ENCODE measurements at regions not wholly inside any gene's neighbourhood (a gene's known extent, or its start where the extent isn't known, plus 50 kb on each side); places are given as distances from the start of the nearest gene placed in this dataset.

DNA sequence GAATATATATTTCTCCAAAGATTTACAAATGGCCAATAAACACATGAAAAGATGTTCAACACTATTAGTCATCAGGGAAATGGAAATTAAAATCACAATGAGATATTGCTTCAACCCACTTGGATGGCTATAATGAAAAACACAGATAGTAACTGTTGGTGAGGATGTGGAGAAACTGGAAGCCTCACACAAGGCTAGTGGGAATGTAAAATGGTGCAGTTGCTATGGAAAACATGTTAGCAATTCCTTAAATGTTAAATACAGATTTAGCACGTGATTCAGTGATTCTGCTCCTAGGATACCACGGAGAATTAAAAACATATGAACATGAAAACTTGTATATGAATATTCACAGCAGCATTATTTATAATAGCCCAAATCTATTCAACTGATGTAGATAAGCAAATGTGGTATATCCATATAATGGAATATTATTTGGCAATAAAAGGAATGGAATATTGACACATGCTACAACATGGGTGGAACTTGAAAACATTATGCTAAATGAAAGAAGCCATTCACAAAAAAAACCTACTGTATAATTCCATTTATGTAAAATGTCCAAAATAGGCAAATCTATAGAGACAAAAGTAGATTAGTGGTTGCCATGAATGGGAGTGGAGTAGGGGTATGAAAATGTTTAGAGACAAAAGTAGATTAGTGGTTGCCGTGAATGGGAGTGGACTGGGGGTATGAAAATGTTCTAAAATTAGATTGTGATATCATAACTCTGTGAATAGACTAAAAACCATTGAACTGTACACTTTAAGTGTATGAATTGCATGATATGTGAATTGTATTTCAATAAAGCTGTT, 227.1 kb upstream of the DDHD1 start (continued):
- TF ChIP-seq USF1 (IDR thresholded peaks at IDR 0.05; ENCODE audit: borderline replicate concordance, low read depth) (no peak), ZBTB33 (IDR thresholded peaks at IDR 0.05; ENCODE audit: borderline replicate concordance, low read depth) (no peak)

GRCh38 chr14:53378142-53378541, 225.0 kb upstream of the DDHD1 start:
- POLR2A ChIA-PET, result no interaction called here
- H3K4me1 ChIP-seq (ENCODE audit: control insufficient read depth in 1 of 2, insufficient read depth in 2 of 2, low read depth in 1 of 2, low read length in 1 of 2), result no peaks in the 10 kb centered on the region
- DNase-seq, result no peak
- H3K9ac ChIP-seq, result no peak overlapping the region
- TF ChIP-seq RCOR1 (IDR thresholded peaks at IDR 0.05; ENCODE audit: low read length) (no peak), GABPA (IDR thresholded peaks at IDR 0.05; ENCODE audit: low read depth) (no peak), NRF1 (IDR thresholded peaks at IDR 0.05; ENCODE audit: low read depth, low read length) (no peak), FOXM1 (IDR thresholded peaks at IDR 0.05; ENCODE audit: low read depth) (no peak), MXI1 (IDR thresholded peaks at IDR 0.05; ENCODE audit: low read depth, low read length) (no peak), FOSL2 (IDR thresholded peaks at IDR 0.05; ENCODE audit: borderline replicate concordance, low read depth) (no peak), TCF12 (IDR thresholded peaks at IDR 0.05) (no peak), SMC3 (IDR thresholded peaks at IDR 0.05; ENCODE audit: low read depth, low read length) (no peak), RXRA (IDR thresholded peaks at IDR 0.05; ENCODE audit: borderline replicate concordance, low read depth) (no peak), FOXJ3 (CRISPR knock-in tag; IDR thresholded peaks at IDR 0.05) (no peak), RAD21 (IDR thresholded peaks at IDR 0.05; ENCODE audit: low read length) (no peak), CHD2 (IDR thresholded peaks at IDR 0.05; ENCODE audit: low read length, partially characterized antibody) (no peak), USF1 (IDR thresholded peaks at IDR 0.05; ENCODE audit: borderline replicate concordance, low read depth) (no peak), EZH2phosphoT487 (IDR thresholded peaks at IDR 0.05; ENCODE audit: borderline replicate concordance, low read depth) (no peak), MEF2A (IDR thresholded peaks at IDR 0.05; ENCODE audit: borderline replicate concordance, low read depth) (no peak), YY1 (IDR thresholded peaks at IDR 0.05; ENCODE audit: low read depth) (no peak)
- TF ChIP-seq, protein P1, sequence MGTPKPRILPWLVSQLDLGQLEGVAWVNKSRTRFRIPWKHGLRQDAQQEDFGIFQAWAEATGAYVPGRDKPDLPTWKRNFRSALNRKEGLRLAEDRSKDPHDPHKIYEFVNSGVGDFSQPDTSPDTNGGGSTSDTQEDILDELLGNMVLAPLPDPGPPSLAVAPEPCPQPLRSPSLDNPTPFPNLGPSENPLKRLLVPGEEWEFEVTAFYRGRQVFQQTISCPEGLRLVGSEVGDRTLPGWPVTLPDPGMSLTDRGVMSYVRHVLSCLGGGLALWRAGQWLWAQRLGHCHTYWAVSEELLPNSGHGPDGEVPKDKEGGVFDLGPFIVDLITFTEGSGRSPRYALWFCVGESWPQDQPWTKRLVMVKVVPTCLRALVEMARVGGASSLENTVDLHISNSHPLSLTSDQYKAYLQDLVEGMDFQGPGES (IDR thresholded peaks at IDR 0.05; ENCODE audit: low read depth, low read length), result no peak
- TF ChIP-seq, protein P2, sequence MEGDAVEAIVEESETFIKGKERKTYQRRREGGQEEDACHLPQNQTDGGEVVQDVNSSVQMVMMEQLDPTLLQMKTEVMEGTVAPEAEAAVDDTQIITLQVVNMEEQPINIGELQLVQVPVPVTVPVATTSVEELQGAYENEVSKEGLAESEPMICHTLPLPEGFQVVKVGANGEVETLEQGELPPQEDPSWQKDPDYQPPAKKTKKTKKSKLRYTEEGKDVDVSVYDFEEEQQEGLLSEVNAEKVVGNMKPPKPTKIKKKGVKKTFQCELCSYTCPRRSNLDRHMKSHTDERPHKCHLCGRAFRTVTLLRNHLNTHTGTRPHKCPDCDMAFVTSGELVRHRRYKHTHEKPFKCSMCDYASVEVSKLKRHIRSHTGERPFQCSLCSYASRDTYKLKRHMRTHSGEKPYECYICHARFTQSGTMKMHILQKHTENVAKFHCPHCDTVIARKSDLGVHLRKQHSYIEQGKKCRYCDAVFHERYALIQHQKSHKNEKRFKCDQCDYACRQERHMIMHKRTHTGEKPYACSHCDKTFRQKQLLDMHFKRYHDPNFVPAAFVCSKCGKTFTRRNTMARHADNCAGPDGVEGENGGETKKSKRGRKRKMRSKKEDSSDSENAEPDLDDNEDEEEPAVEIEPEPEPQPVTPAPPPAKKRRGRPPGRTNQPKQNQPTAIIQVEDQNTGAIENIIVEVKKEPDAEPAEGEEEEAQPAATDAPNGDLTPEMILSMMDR (IDR thresholded peaks at IDR 0.05), result no peak
- H3K79me2 ChIP-seq (ENCODE audit: insufficient read depth), result no peaks in the 10 kb centered on the region
- no peak overlapping the region for H3K4me3 ChIP-seq (ENCODE audit: low read depth in 2 of 2, low read length in 1 of 2)
- CTCF ChIA-PET, result no interaction called here
- no peaks in the 10 kb centered on the region for H3K36me3 ChIP-seq (replicated peaks in 1 of 2; ENCODE audit: control insufficient read depth in 1 of 2, insufficient read depth in 2 of 2, low read length in 1 of 2)
- H3K27me3 ChIP-seq (ENCODE audit: insufficient read depth), result no peaks in the 10 kb centered on the region
- 22% methylated on average over 4 of the region's 4 CpGs for WGBS (ENCODE audit: low lambda C conversion rate)
- H3K9me3 ChIP-seq, result no peaks in the 10 kb centered on the region
- no peak overlapping the region for H3K27ac ChIP-seq (ENCODE audit: low read depth in 2 of 2, low read length in 1 of 2)
- no peak overlapping the region for H2AFZ ChIP-seq (ENCODE audit: low read depth)
- H3F3A ChIP-seq (replicated peaks; ENCODE audit: insufficient read depth), result no peaks in the 10 kb centered on the region
- H4K20me1 ChIP-seq (ENCODE audit: insufficient read depth), result no peaks in the 10 kb centered on the region
- H3K4me2 ChIP-seq, result no peak overlapping the region
- H3K9me2 ChIP-seq, result no peaks in the 10 kb centered on the region
